Spleen (tissue), 11 donors: ENCODE measurements at regions not wholly inside any gene's neighbourhood (a gene's known extent, or its start where the extent isn't known, plus 50 kb on each side); places are given as distances from the start of the nearest gene placed in this dataset.

Experiments used
- DNase-seq: peaks from one replicate; pipeline ENCODE4 v3.0.0-alpha.2; 2020
- H3K27ac ChIP-seq, 8 donors: fragments of 200-600 bp; sonication (generic) in 7 of 8; 1 replicate in 4 of 8; 2 replicates in 4 of 8; pipeline versions ENCODE4 v1.5.0 to v1.8.0; 2016 to 2021; ENCODE audit warnings: inconsistent platforms in 4 of 8, mild to moderate bottlenecking in 4 of 8, moderate library complexity in 1 of 8
- H3K27me3 ChIP-seq, 7 donors: fragments of 200-600 bp; sonication (generic) in 6 of 7; replicated peaks in 1 of 7; 1 replicate in 4 of 7; 2 replicates in 3 of 7; pipeline versions ENCODE4 v1.5.0 to v1.8.0; 2016 to 2021; ENCODE audit warnings: inconsistent platforms in 3 of 7, mild to moderate bottlenecking in 1 of 7
- H3K36me3 ChIP-seq, 6 donors: fragments of 200-600 bp; sonication (generic) in 5 of 6; 1 replicate in 4 of 6; 2 replicates in 2 of 6; pipeline versions ENCODE4 v1.5.0 to v1.8.0; 2016 to 2021; ENCODE audit warnings: inconsistent platforms in 2 of 6
- H3K4me1 ChIP-seq, 6 donors: fragments of 200-600 bp; sonication (generic) in 5 of 6; 1 replicate in 3 of 6; 2 replicates in 3 of 6; pipeline versions ENCODE4 v1.5.0 to v1.8.0; 2016 to 2021; ENCODE audit warnings: inconsistent platforms in 3 of 6
- H3K4me3 ChIP-seq, 8 donors: fragments of 200-600 bp; sonication (generic) in 7 of 8; 1 replicate in 4 of 8; 2 replicates in 4 of 8; pipeline versions ENCODE4 v1.5.0 to v1.8.0; 2016 to 2021; ENCODE audit warnings: inconsistent platforms in 4 of 8, mild to moderate bottlenecking in 4 of 8, moderate library complexity in 2 of 8
- H3K9me3 ChIP-seq, 8 donors: fragments of 200-600 bp; sonication (generic) in 7 of 8; 1 replicate in 4 of 8; 2 replicates in 4 of 8; pipeline versions ENCODE4 v1.5.0 to v1.8.0; 2016 to 2021; ENCODE audit warnings: inconsistent platforms in 4 of 8
- CTCF ChIP-seq, 11 experiments: fragments of 200-600 bp in 7 of 11; fragments of 450-650 bp in 4 of 11; sonication (generic) in 4 of 11; IDR thresholded peaks in 8 of 11; conservative IDR thresholded peaks in 3 of 11; 1 replicate in 7 of 11; 2 replicates in 4 of 11; pipeline versions ENCODE4 v1.4.0 to v1.8.0; 2016 to 2021; ENCODE audit warnings: antibody characterized with exemption in 11 of 11, inconsistent platforms in 4 of 11, mild to moderate bottlenecking in 1 of 11
- POLR2A ChIP-seq, 3 donors: fragments of 450-650 bp; IDR thresholded peaks; one replicate each; pipeline ENCODE4 v1.5.1; 2017; ENCODE audit warnings: antibody characterized with exemption in 3 of 3, mild to moderate bottlenecking in 1 of 3
- POLR2AphosphoS5 ChIP-seq, 3 donors: sonication (generic); formaldehyde crosslinking; IDR thresholded peaks; one replicate each; pipeline ENCODE4 v1.5.1; 2017; ENCODE audit warnings: antibody characterized with exemption in 3 of 3
- WGBS, 5 donors: extraction: QIAGEN DNeasy Blood & Tissue Kit in 3 of 5; methylation state at CpG; one replicate each; pipeline versions ENCODE4 v1.1.5 to v1.1.7; 2013 to 2018; 5-methylcytosine and 5-hydroxymethylcytosine counted together
- intact Hi-C: fragments of 100-400 bp; cut with DNase I; formaldehyde crosslinking; loops from one replicate; pipeline ENCODE4 v1.15.0; 2023; ENCODE audit warnings: low total_unique reads
- donor health status: healthy with polysubstance abuse.
- donor health status: DM: no; HTN: no; CAD: no; lungs with moderate emphysema.
- donor health status: DM: no; HTN: no; CAD: no.
- donor health status: Bipolar disorder and iron deficiency.
- donor health status: healthy.
- donor health status: DM: no; HTN: no; CAD: no.
- donor health status: DM: yes; HTN: yes; CAD: no.

DNA sequence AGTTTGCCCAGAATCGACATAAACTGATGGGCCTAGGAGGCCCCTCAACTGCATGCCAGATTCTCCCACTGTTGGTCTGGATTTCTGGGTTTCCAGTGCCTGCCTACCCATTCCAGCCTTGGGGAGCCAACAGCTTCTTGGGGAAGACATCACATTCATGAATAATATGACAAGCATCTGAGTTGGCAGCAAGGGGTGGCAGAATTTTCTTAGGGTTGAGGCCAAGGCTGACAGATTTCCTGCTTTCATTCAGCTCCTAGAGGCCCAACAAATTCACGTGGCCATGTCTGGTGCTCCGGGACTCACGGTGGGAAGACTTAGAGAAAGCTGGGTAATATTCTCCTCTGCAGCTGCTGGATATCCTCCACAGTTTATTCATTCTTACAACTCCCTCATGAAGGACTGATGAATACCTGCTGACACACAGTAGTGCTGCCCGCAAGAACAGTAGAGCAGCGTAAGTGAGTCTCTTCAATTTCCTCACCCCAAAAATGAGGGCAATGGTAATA lies 305.0 kb upstream of the TNC start:
- no peak overlapping the region for H3K4me3 ChIP-seq
- intact Hi-C loops: no loop called here
- H3K27ac ChIP-seq: no peak overlapping the region
- no peaks in the 10 kb centered on the region for H3K36me3 ChIP-seq
- 83 to 91% (median 90%) methylated on average over 6 of the region's 6 CpGs for WGBS, 5 donors
- no peaks in the 10 kb centered on the region for H3K4me1 ChIP-seq
- H3K9me3 ChIP-seq: peaks cover 0 to 62% (median 32%) of the 10 kb centered on the region in 8 donors
- H3K27me3 ChIP-seq: no peaks in the 10 kb centered on the region
- TF ChIP-seq CTCF (IDR thresholded peaks at IDR 0.05 in 8 of 11, conservative IDR thresholded peaks at IDR 0.05 in 3 of 11) (no peak), POLR2AphosphoS5 (IDR thresholded peaks at IDR 0.05) (no peak), POLR2A (IDR thresholded peaks at IDR 0.05) (no peak)
- no peak for DNase-seq

- intact Hi-C loops: no loop called here
- WGBS, 5 donors: 74 to 98% (median 79%) methylated on average over 3 of the region's 3 CpGs
Measured at GRCh38 chr9:115423646-115424045, 305.7 kb upstream of the TNC start.

GRCh38 chr9:115425601-115426000 lies 307.6 kb upstream of the TNC start:
- H3K4me3 ChIP-seq: no peak overlapping the region
- H3K9me3 ChIP-seq: peaks cover 0 to 53% (median 29%) of the 10 kb centered on the region in 8 donors
- intact Hi-C loops: no loop called here
- TF ChIP-seq CTCF (IDR thresholded peaks at IDR 0.05 in 8 of 11, conservative IDR thresholded peaks at IDR 0.05 in 3 of 11) (no peak), POLR2A (IDR thresholded peaks at IDR 0.05) (no peak)
- H3K27me3 ChIP-seq: no peaks in the 10 kb centered on the region
- no peak for DNase-seq
- H3K27ac ChIP-seq: no peak overlapping the region
- no peaks in the 10 kb centered on the region for H3K4me1 ChIP-seq
- H3K36me3 ChIP-seq: no peaks in the 10 kb centered on the region

More at GRCh38 chr9:115423646-115424045, 305.7 kb upstream of the TNC start:
- Histone ChIP-seq H3K27me3 (no peaks in the 10 kb centered on the region), H3K36me3 (no peaks in the 10 kb centered on the region), H3K9me3 (peaks cover 0 to 62% (median 32%) of the 10 kb centered on the region in 8 donors), H3K4me3 (no peak overlapping the region), H3K4me1 (no peaks in the 10 kb centered on the region), H3K27ac (no peak overlapping the region)
- TF ChIP-seq POLR2AphosphoS5 (IDR thresholded peaks at IDR 0.05) (no peak), POLR2A (IDR thresholded peaks at IDR 0.05) (no peak), CTCF (IDR thresholded peaks at IDR 0.05 in 8 of 11, conservative IDR thresholded peaks at IDR 0.05 in 3 of 11) (no peak)
- no peak for DNase-seq

DNA sequence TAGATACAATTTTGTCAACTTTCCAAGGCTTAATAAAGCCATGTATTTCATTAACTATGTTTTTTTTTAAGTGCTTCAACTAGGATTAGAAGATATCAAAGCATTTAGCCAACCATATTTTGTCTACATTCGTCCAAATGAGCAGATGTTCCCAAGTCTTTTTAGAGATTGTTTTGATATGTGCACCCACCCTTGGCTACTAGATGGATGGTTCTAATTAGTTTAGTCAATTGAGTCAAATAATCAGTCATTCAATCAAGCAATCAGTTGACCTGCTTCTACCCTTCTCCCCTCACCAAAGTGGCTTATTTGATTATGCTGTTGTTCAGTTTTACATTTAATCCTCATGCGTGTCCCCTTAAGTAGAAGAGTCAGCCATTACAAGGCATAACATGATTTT lies 319.5 kb upstream of the TNC start:
- Histone ChIP-seq H3K4me1 (no peaks in the 10 kb centered on the region), H3K4me3 (no peak overlapping the region), H3K27me3 (no peaks in the 10 kb centered on the region), H3K36me3 (no peaks in the 10 kb centered on the region), H3K9me3 (peaks cover 0 to 10% (median 0%) of the 10 kb centered on the region in 8 donors), H3K27ac (no peak overlapping the region)
- intact Hi-C loops: no loop called here
- DNase-seq: no peak
- no peak for TF ChIP-seq POLR2AphosphoS5 (IDR thresholded peaks at IDR 0.05)
- TF ChIP-seq CTCF (IDR thresholded peaks at IDR 0.05 in 8 of 11, conservative IDR thresholded peaks at IDR 0.05 in 3 of 11): no peak
- TF ChIP-seq POLR2A (IDR thresholded peaks at IDR 0.05): no peak
- 76 to 88% (median 85%) methylated on average over 2 of the region's 2 CpGs for WGBS, 5 donors
